Caco-2 (cell line): ENCODE measurements at regions not wholly inside any gene's neighbourhood (a gene's known extent, or its start where the extent isn't known, plus 50 kb on each side); places are given as distances from the start of the nearest gene placed in this dataset.

Source experiments
- BruUV-seq: library from RNA; stranded (reverse); fragments of 400-500 nt; replicated peaks from 2 replicates; lab custom pipeline; 2021; lab: Mats Ljungman, UMichigan
- CTCF ChIA-PET: fragments of 300-600 bp; sonication (Branson Sonifier 250); formaldehyde crosslinking; loops from one replicate; lab custom pipeline; 2022; ENCODE audit warnings: antibody characterized with exemption; lab: Charles Lee
- POLR2A ChIA-PET: fragments of 300-600 bp; sonication (Branson Sonifier 250); formaldehyde crosslinking; loops from one replicate; lab custom pipeline; 2022; ENCODE audit warnings: antibody characterized with exemption; lab: Charles Lee
- DNase-seq, 2 experiments: peaks; one replicate each; pipeline versions ENCODE4 v3.0.0 to v3.0.0-alpha.2; 2020 to 2022
- H3K27me3 ChIP-seq: replicated peaks from 2 replicates; pipeline ENCODE4 v1.6.0; 2011; ENCODE audit warnings: low read length; ENCODE audit not compliant: control insufficient read depth, insufficient read depth
- H3K36me3 ChIP-seq: 2 replicates; pipeline ENCODE4 v1.5.1; 2011; ENCODE audit warnings: low read length; ENCODE audit not compliant: control insufficient read depth, insufficient read depth
- H3K4me1 ChIP-seq: fragments of 250-450 bp; sonication (Bioruptor Pico); 2 replicates; pipeline ENCODE4 v1.5.1; 2020; ENCODE audit warnings: mild to moderate bottlenecking
- H3K4me3 ChIP-seq: 2 replicates; pipeline ENCODE4 v1.5.1; 2011; ENCODE audit warnings: low read depth, mild to moderate bottlenecking, control low read depth, low read length
- H3K9me3 ChIP-seq: fragments of 250-450 bp; sonication (Bioruptor Pico); 2 replicates; pipeline ENCODE4 v1.5.1; 2020; ENCODE audit warnings: mild to moderate bottlenecking, moderate library complexity
- H3K27ac Mint-ChIP-seq: one replicate; pipeline ENCODE4 v1.8.0; 2022; ENCODE audit warnings: mixed read lengths; ENCODE audit not compliant: unreplicated experiment
- H3K27me3 Mint-ChIP-seq: one replicate; pipeline ENCODE4 v1.8.0; 2022; ENCODE audit warnings: mixed read lengths; ENCODE audit not compliant: insufficient read depth, unreplicated experiment
- H3K36me3 Mint-ChIP-seq: one replicate; pipeline ENCODE4 v1.8.0; 2022; ENCODE audit warnings: mild to moderate bottlenecking, mixed read lengths; ENCODE audit not compliant: insufficient read depth, unreplicated experiment
- H3K4me1 Mint-ChIP-seq: one replicate; pipeline ENCODE4 v1.8.0; 2022; ENCODE audit warnings: low read depth, mixed read lengths; ENCODE audit not compliant: unreplicated experiment
- H3K4me3 Mint-ChIP-seq: one replicate; pipeline ENCODE4 v1.8.0; 2022; ENCODE audit warnings: mild to moderate bottlenecking, moderate library complexity, mixed read lengths; ENCODE audit not compliant: unreplicated experiment
- H3K9me3 Mint-ChIP-seq: one replicate; pipeline ENCODE4 v1.8.0; 2022; ENCODE audit warnings: mixed read lengths; ENCODE audit not compliant: unreplicated experiment
- intact Hi-C: fragments of 100-400 bp; cut with micrococcal nuclease; formaldehyde crosslinking; loops from one replicate; pipeline ENCODE4 v1.10.0; 2022; ENCODE audit not compliant: unreplicated experiment
- TF ChIP-seq, protein P1 (sequence below), 2 experiments: fragments of 200-600 bp in 1 of 2; IDR thresholded peaks; 1 replicate in 1 of 2; 2 replicates in 1 of 2; pipeline versions ENCODE4 v1.5.1 to v1.8.0; 2011 to 2022; ENCODE audit warnings: antibody characterized with exemption in 1 of 2, control low read depth in 1 of 2, inconsistent platforms in 1 of 2, low read depth in 1 of 2, low read length in 1 of 2, mild to moderate bottlenecking in 1 of 2, moderate library complexity in 1 of 2; ENCODE audit not compliant: insufficient read depth in 1 of 2, severe bottlenecking in 1 of 2, unreplicated experiment in 1 of 2

DNA sequence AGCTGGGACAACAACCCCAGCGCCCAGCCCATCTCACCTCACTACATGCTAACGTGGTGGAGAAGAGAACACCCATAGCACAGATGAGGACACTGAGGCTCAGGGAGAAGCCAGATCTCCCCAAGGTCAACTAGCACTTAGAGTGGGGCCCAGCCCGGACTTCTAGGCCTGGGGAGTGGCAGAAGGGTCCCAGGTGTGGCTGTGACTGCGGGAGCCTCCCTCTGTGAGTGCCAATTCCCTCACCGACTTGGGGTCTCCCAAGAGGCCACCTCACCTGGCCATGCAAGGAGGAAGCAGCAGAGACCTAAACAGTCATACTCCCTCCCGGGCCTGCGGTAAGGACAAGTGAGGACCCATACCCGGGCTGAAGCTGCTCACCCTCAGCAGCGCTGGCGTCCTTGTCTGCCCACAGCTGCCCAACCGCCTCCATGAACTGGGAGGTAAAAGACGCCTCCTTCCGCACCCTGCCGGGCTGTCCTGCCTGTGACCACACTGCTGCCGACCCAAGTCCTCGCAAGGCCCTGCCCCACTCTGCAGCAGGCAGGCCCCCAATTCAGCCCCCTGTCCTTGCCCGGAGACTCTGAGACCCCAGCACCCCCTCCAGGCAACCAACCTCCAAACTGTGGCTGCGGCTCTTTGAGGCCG, 93.2 kb upstream of the RTL6 start:
- H3K4me1 ChIP-seq, result peaks cover 4% of the 10 kb centered on the region; the same call in 1 of the 2 replicates
- CTCF ChIA-PET, result interaction anchor here (0.6 kb wide), 1 partner anchor 1234 kb away, joined by 4 read pairs; no protein-coding TSS in a partner anchor
- Mint-ChIP-seq H3K4me1 (peaks cover 15% of the 10 kb centered on the region), H3K27ac (no peak overlapping the region), H3K4me3 (no peak overlapping the region), H3K36me3 (no peaks in the 10 kb centered on the region), H3K27me3 (peaks cover 20% of the 10 kb centered on the region), H3K9me3 (peaks cover 9% of the 10 kb centered on the region)
- no peaks in the 10 kb centered on the region; the same call in 1 of the 2 replicates for H3K9me3 ChIP-seq
- no peak for DNase-seq
- intact Hi-C loops, result no loop called here
- BruUV-seq, result no TSS peak
- H3K36me3 ChIP-seq, result no peaks in the 10 kb centered on the region
- TF ChIP-seq, protein P1, sequence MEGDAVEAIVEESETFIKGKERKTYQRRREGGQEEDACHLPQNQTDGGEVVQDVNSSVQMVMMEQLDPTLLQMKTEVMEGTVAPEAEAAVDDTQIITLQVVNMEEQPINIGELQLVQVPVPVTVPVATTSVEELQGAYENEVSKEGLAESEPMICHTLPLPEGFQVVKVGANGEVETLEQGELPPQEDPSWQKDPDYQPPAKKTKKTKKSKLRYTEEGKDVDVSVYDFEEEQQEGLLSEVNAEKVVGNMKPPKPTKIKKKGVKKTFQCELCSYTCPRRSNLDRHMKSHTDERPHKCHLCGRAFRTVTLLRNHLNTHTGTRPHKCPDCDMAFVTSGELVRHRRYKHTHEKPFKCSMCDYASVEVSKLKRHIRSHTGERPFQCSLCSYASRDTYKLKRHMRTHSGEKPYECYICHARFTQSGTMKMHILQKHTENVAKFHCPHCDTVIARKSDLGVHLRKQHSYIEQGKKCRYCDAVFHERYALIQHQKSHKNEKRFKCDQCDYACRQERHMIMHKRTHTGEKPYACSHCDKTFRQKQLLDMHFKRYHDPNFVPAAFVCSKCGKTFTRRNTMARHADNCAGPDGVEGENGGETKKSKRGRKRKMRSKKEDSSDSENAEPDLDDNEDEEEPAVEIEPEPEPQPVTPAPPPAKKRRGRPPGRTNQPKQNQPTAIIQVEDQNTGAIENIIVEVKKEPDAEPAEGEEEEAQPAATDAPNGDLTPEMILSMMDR (IDR thresholded peaks at IDR 0.05; ENCODE audit: insufficient read depth in 1 of 2, low read depth in 1 of 2, low read length in 1 of 2, severe bottlenecking in 1 of 2, unreplicated experiment in 1 of 2), result no peak
- no peaks in the 10 kb centered on the region; the same call in 1 of the 2 replicates for H3K27me3 ChIP-seq
- POLR2A ChIA-PET, result no interaction called here
- H3K4me3 ChIP-seq, result no peak overlapping the region

DNA sequence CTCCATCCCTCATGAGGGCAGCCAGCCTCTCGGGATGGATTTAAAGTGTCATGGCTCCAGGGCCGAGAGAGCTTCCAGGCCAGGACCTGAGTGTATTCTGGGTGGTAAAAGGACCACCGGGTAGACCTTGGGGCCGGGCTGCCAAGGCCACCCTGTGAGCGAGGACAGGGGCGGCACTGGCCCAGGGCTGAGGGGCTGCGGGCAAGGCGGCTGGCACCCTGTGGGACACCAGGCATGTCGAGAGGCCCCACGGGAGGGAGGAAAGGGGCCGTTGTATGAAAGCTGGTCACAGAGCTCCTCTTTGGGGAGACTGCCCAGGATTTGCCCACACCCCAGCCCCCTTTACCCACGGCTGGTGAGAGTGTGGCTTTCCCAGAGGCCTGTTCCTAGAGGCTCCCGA, 92.3 kb upstream of the RTL6 start:
- H3K9me3 Mint-ChIP-seq, result peaks cover 9% of the 10 kb centered on the region
- no peak overlapping the region for H3K4me3 ChIP-seq
- TF ChIP-seq, protein P1 (IDR thresholded peaks at IDR 0.05; ENCODE audit: insufficient read depth in 1 of 2, low read depth in 1 of 2, low read length in 1 of 2, severe bottlenecking in 1 of 2, unreplicated experiment in 1 of 2), result no peak
- H3K27me3 Mint-ChIP-seq, result peaks cover 25% of the 10 kb centered on the region
- no peak overlapping the region for H3K4me3 Mint-ChIP-seq
- H3K27me3 ChIP-seq, result no peaks in the 10 kb centered on the region; the same call in 1 of the 2 replicates
- ChIA-PET CTCF (no interaction called here), POLR2A (no interaction called here)
- H3K36me3 ChIP-seq, result no peaks in the 10 kb centered on the region
- H3K4me1 Mint-ChIP-seq, result peaks cover 15% of the 10 kb centered on the region
- no peaks in the 10 kb centered on the region for H3K36me3 Mint-ChIP-seq
- H3K9me3 ChIP-seq, result no peaks in the 10 kb centered on the region; the same call in 1 of the 2 replicates
- no TSS peak for BruUV-seq
- no peak for DNase-seq
- H3K27ac Mint-ChIP-seq, result no peak overlapping the region
- intact Hi-C loops, result no loop called here
- peaks cover 4% of the 10 kb centered on the region; the same call in 1 of the 2 replicates for H3K4me1 ChIP-seq

DNA sequence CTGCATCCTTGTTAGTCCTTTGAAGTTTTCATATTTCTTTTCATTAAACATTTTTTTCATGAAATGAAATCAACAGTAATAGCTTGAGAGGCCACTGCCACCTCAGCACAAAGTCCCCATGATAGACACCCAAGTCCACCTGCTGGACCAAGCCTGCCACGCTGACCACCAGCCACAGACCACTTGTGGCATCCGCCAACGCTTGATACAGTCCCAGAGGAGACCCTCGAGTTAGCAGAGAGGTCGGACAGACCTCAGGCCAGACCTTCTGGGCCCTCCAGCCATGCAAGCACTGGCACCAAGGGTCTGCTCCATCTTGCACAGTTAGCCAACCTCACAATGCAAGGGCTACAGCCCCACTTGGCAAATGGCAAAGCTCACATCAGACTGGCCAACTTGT, 91.8 kb upstream of the RTL6 start:
- intact Hi-C loops, result no loop called here

More for the DNA sequence above, 91.8 kb upstream of the RTL6 start:
- POLR2A ChIA-PET, result no interaction called here
- BruUV-seq, result no TSS peak
- H3K36me3 Mint-ChIP-seq, result no peaks in the 10 kb centered on the region
- Histone ChIP-seq H3K36me3 (no peaks in the 10 kb centered on the region), H3K9me3 (no peaks in the 10 kb centered on the region; the same call in 1 of the 2 replicates), H3K4me3 (no peak overlapping the region), H3K4me1 (peaks cover 4% of the 10 kb centered on the region; the same call in 1 of the 2 replicates), H3K27me3 (no peaks in the 10 kb centered on the region; the same call in 1 of the 2 replicates)
- H3K9me3 Mint-ChIP-seq, result peaks cover 9% of the 10 kb centered on the region
- no peak overlapping the region for H3K4me3 Mint-ChIP-seq
- H3K27me3 Mint-ChIP-seq, result peaks cover 26% of the 10 kb centered on the region
- TF ChIP-seq, protein P1 (IDR thresholded peaks at IDR 0.05; ENCODE audit: insufficient read depth in 1 of 2, low read depth in 1 of 2, low read length in 1 of 2, severe bottlenecking in 1 of 2, unreplicated experiment in 1 of 2), result no peak
- CTCF ChIA-PET, result no interaction called here
- DNase-seq, result no peak
- H3K27ac Mint-ChIP-seq, result no peak overlapping the region
- peaks cover 11% of the 10 kb centered on the region for H3K4me1 Mint-ChIP-seq
